HG02884 (cell line): ENCODE measurements at regions not wholly inside any gene's neighbourhood (a gene's known extent, or its start where the extent isn't known, plus 50 kb on each side); places are given as distances from the start of the nearest gene placed in this dataset.

Experiments
- ATAC-seq: cut with Tn5 transposase; IDR thresholded peaks from one replicate; pipeline ENCODE4 v1.9.1; 2021; ENCODE audit warnings: mild to moderate bottlenecking, moderate library complexity; ENCODE audit not compliant: unreplicated experiment

GRCh38 chr11:80827781-80828180 lies 1387.0 kb upstream of the TENM4 start:
- no peak for ATAC-seq

GRCh38 chr11:80826808-80827207 lies 1386.0 kb upstream of the TENM4 start:
- ATAC-seq: no peak

- no peak for ATAC-seq
Measured at GRCh38 chr11:80822308-80822707, 1381.5 kb upstream of the TENM4 start.

GRCh38 chr11:80819271-80819670 lies 1378.4 kb upstream of the TENM4 start:
- ATAC-seq: no peak

GRCh38 chr11:80816966-80817365 lies 1376.1 kb upstream of the TENM4 start:
- peak; percentile 24 for ATAC-seq

GRCh38 chr11:80816454-80816847 lies 1375.6 kb upstream of the TENM4 start:
- peak; percentile 42 for ATAC-seq

- peak; percentile 86 for ATAC-seq
Measured at GRCh38 chr11:80815752-80816453, 1375.1 kb upstream of the TENM4 start.

- ATAC-seq: no peak
Measured at GRCh38 chr11:80814813-80815212, 1374.0 kb upstream of the TENM4 start.

GRCh38 chr11:80810695-80811094 lies 1369.9 kb upstream of the TENM4 start:
- ATAC-seq: no peak

- ATAC-seq: no peak
Measured at GRCh38 chr11:80798174-80798573, 1357.3 kb upstream of the TENM4 start.

- no peak for ATAC-seq
Measured at GRCh38 chr11:80783561-80783960, 1342.7 kb upstream of the TENM4 start.

DNA sequence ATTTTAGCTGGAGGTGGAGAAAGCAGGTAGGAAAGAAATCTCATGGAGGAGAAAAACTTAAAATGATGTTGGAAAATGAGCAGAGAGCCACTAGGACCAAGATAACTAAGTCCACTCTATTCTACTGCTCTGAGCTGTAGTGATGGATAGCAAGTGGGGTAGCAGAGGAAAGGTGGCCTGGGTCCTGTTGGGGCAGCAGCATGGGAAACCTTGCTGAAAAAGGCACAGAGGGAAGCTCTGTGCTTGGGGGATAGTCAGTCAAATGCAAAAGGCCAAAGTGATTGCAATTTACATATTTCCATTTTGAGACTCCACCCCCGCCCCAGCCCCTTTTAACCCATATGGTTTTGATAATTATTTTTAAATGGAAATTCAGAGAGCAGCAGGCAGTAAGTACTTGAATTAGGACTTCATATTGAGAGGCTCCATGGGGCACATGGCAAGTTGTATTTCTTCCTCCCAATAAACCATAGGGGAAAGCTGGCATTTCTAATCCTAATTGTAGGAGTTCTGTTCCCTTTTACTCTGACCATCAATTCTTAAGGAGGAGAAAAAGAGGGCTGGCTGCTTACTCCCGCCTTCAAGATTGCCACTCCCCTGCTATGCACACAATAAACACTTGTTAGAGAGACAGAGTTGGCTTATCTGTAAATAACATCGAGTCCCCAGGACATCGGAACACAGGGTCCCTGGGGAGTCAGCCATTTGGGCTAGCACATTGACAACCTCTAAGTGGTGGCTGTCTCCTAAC lies 1341.5 kb upstream of the TENM4 start:
- ATAC-seq: no peak

GRCh38 chr11:80779905-80780605 lies 1339.2 kb upstream of the TENM4 start:
- no peak for ATAC-seq

DNA sequence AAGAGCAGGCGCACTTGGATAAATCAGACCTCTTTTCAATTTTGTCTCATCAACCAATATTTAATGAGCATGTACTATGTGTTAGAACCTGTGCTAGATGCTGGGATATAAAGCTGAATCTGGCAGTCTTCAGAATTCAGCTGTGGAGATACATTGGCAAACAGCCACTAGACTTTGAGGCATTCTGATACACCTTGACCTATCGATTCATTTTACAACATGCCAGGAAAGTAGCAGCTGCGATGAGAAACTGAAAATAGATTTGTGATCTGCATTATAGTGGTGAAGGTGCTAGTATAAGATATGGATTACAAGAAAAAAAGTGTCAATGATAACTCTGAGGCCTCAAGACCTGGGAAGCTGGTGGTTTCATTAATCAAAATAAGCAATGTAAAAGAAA lies 1338.1 kb upstream of the TENM4 start:
- ATAC-seq: no peak

DNA sequence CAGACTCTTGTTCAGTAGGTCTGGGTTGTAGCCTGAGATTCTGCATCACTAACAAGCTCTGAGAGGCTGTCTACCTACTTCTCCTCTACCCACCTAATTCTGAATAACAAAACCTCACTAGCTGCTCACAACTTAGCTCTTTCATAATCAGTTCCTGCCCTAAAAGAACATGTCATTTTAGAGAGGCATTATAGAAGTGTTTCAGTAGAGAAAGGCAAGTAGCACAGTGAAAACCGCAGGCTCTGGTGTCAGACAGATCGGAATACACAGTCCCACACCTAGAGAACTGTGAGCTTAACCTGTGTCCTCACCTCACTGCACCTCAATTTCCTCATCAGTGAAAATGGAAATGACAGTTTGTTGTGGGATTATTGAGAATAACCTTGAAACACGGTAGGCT lies 1337.6 kb upstream of the TENM4 start:
- ATAC-seq: no peak

DNA sequence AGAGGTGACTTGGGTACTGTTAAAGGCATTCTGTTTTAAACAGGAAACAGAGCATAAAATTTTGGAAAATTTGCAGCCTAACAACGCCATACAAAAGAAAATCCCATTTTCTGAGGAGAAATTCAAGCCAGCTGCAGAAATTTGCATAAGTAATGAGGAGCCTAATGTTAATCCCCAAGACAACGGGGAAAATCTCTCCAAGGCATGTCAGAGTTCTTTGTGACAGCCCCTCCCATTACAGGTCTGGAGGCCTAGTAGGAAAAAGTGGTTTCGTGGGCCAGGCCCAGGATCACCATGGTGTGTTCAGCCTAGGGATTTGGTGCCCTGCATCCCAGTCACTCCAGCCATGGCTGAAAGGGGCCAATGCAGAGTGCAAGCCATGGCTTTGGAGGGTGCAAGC lies 1333.1 kb upstream of the TENM4 start:
- ATAC-seq: no peak

- no peak for ATAC-seq
Measured at GRCh38 chr11:80771017-80771416, 1330.2 kb upstream of the TENM4 start.

- ATAC-seq: no peak
Measured at GRCh38 chr11:80758787-80759186, 1318.0 kb upstream of the TENM4 start.

- ATAC-seq: no peak
Measured at GRCh38 chr11:80748207-80748925, 1307.5 kb upstream of the TENM4 start.

- ATAC-seq: no peak
Measured at GRCh38 chr11:80746300-80746699, 1305.5 kb upstream of the TENM4 start.

- ATAC-seq: no peak
Measured at GRCh38 chr11:80745416-80745815, 1304.6 kb upstream of the TENM4 start.
